A549 (cell line): ENCODE measurements at regions not wholly inside any gene's neighbourhood (a gene's known extent, or its start where the extent isn't known, plus 50 kb on each side); places are given as distances from the start of the nearest gene placed in this dataset.

ENCODE experiments used
- HOXA7 ChIP-seq: fragments of 250-450 bp; sonication (Bioruptor Pico); IDR thresholded peaks from 2 replicates; pipeline ENCODE4 v1.5.0; 2020; ENCODE audit warnings: mild to moderate bottlenecking, moderate library complexity
- POLR2A ChIP-seq: IDR thresholded peaks from 2 replicates; pipeline ENCODE4 v1.6.1; 2012; ENCODE audit warnings: mild to moderate bottlenecking, low read length
- SMC3 ChIP-seq: fragments of >200 bp; sonication (Bioruptor Twin); formaldehyde crosslinking; IDR thresholded peaks from 3 replicates; pipeline ENCODE4 v1.6.1; 2018; ENCODE audit warnings: inconsistent platforms
- TF ChIP-seq, protein P1 (sequence below): IDR thresholded peaks from 2 replicates; pipeline ENCODE4 v1.6.1; 2012

- TF ChIP-seq, protein P1, sequence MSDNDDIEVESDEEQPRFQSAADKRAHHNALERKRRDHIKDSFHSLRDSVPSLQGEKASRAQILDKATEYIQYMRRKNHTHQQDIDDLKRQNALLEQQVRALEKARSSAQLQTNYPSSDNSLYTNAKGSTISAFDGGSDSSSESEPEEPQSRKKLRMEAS: no peak
- TF ChIP-seq POLR2A: no peak
- TF ChIP-seq HOXA7 (CRISPR knock-in tag): no peak
- TF ChIP-seq SMC3: no peak
Observed at GRCh38 chr6:164210783-164211182, 796.3 kb downstream of the QKI start.
